Ishikawa (cell line): ENCODE measurements at regions not wholly inside any gene's neighbourhood (a gene's known extent, or its start where the extent isn't known, plus 50 kb on each side); places are given as distances from the start of the nearest gene placed in this dataset.

Experiments used
- CREB1 ChIP-seq: IDR thresholded peaks from 2 replicates; pipeline ENCODE4 v1.6.1; 2012; ENCODE audit warnings: low read depth
- EP300 ChIP-seq: IDR thresholded peaks from 2 replicates; pipeline ENCODE4 v1.6.1; 2012; ENCODE audit warnings: borderline replicate concordance
- TAF1 ChIP-seq: IDR thresholded peaks from 2 replicates; pipeline ENCODE4 v1.6.1; 2012; ENCODE audit warnings: low read depth, mild to moderate bottlenecking
- TF ChIP-seq, protein P1 (sequence below): IDR thresholded peaks from 2 replicates; pipeline ENCODE4 v1.6.1; 2012
- TF ChIP-seq, protein P2 (sequence below): IDR thresholded peaks from 2 replicates; pipeline ENCODE4 v1.6.1; 2012

DNA sequence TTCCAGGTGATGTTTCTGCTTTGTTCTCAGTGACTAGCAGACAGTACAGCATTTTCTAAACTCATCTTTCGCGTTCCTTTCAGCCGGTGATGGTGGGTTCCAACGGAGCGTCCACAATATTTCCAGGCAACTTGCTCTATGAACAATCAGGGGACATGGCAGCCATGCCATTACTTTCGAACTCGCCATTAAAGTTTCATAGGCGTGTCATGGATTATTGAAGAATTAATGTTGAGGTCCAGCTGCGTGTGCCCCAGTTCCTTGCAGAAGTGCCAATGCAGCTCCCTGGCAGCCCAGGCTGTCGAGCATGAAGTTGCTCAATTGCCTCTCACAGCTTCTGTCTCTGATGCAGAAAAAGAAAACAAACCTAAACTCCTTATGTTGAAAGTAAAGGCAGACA is 262.2 kb downstream of the IRX2 start:
- TF ChIP-seq EP300: no peak
- TF ChIP-seq, protein P1, sequence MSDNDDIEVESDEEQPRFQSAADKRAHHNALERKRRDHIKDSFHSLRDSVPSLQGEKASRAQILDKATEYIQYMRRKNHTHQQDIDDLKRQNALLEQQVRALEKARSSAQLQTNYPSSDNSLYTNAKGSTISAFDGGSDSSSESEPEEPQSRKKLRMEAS: no peak
- TF ChIP-seq, protein P2, sequence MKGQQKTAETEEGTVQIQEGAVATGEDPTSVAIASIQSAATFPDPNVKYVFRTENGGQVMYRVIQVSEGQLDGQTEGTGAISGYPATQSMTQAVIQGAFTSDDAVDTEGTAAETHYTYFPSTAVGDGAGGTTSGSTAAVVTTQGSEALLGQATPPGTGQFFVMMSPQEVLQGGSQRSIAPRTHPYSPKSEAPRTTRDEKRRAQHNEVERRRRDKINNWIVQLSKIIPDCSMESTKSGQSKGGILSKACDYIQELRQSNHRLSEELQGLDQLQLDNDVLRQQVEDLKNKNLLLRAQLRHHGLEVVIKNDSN: no peak
- no peak for TF ChIP-seq CREB1
- no peak for TF ChIP-seq TAF1
